HepG2 (cell line): ENCODE measurements at regions not wholly inside any gene's neighbourhood (a gene's known extent, or its start where the extent isn't known, plus 50 kb on each side); places are given as distances from the start of the nearest gene placed in this dataset.

Experiments
- ATAC-seq: fragments of 200-7000 bp; cut with Tn5 transposase; 3 replicates; pipeline ENCODE4 v1.9.1; 2020; ENCODE audit warnings: mild to moderate bottlenecking, moderate library complexity
- BruUV-seq: library from RNA; stranded (reverse); fragments of 400-500 nt; replicated peaks from 2 replicates; lab custom pipeline; 2021; lab: Mats Ljungman, UMichigan
- CTCF ChIA-PET: fragments of 300-600 bp; formaldehyde crosslinking; extraction: SDS; loops from one replicate; lab custom pipeline; 2021; ENCODE audit warnings: low total read pairs, inconsistent platforms, low intra/inter-chr PET ratio; lab: Yijun Ruan, JAX
- POLR2A ChIA-PET: fragments of 350-600 bp; sonication (Branson Sonifier 250); formaldehyde crosslinking; loops from one replicate; lab custom pipeline; 2020; ENCODE audit warnings: antibody characterized with exemption, inconsistent platforms; lab: Yijun Ruan, JAX
- DNase-seq: peaks from one replicate; pipeline ENCODE4 v3.0.0-alpha.2; 2015; ENCODE audit warnings: low spot score
- FAIRE-seq: peaks from 3 replicates; lab custom pipeline; 2011; peaks lifted over from hg19 to GRCh38; lab: Jason Lieb, UNC
- H2AFZ ChIP-seq: one replicate; pipeline ENCODE4 v1.6.1; 2011; ENCODE audit warnings: low read length, inconsistent platforms
- H3K27ac ChIP-seq: fragments of 300-600 bp; 3 replicates; pipeline ENCODE4 v1.8.0; 2011; ENCODE audit warnings: mixed run types, mild to moderate bottlenecking, mixed read lengths, low read length, inconsistent platforms; ENCODE audit not compliant: insufficient read depth; ENCODE audit errors: extremely low read length
- H3K27me3 ChIP-seq, 2 experiments: fragments of 200-600 bp in 1 of 2; 2 replicates in 1 of 2; 3 replicates in 1 of 2; pipeline versions ENCODE4 v1.6.0 to v1.8.0; 2011; ENCODE audit warnings: low read length in 2 of 2, mild to moderate bottlenecking in 2 of 2, moderate library complexity in 2 of 2, inconsistent platforms in 1 of 2; ENCODE audit not compliant: insufficient read depth in 2 of 2, control insufficient read depth in 1 of 2
- H3K36me3 ChIP-seq, 2 experiments: fragments of 200-600 bp in 1 of 2; replicated peaks in 1 of 2; 2 replicates in 1 of 2; 3 replicates in 1 of 2; pipeline versions ENCODE4 v1.5.1 to v1.8.0; 2011; ENCODE audit warnings: low read length in 2 of 2, inconsistent platforms in 1 of 2; ENCODE audit not compliant: insufficient read depth in 2 of 2, control insufficient read depth in 1 of 2
- H3K4me1 ChIP-seq: 2 replicates; pipeline ENCODE4 v1.5.1; 2012; ENCODE audit warnings: low read length, inconsistent platforms; ENCODE audit not compliant: insufficient read depth
- H3K4me2 ChIP-seq: 2 replicates; pipeline ENCODE4 v1.6.0; 2011; ENCODE audit warnings: low read depth, low read length, inconsistent platforms
- H3K4me3 ChIP-seq, 3 experiments: fragments of 200-600 bp in 1 of 3; sonication (generic), shearing (Covaris generic) in 1 of 3; replicated peaks in 1 of 3; 2 replicates each; pipeline ENCODE4 v1.5.1; 2011 to 2016; ENCODE audit warnings: low read length in 3 of 3, inconsistent platforms in 2 of 3, low read depth in 2 of 3, mild to moderate bottlenecking in 2 of 3, control low read depth in 1 of 3, mixed read lengths in 1 of 3; ENCODE audit not compliant: insufficient read depth in 1 of 3
- H3K79me2 ChIP-seq: one replicate; pipeline ENCODE4 v1.6.1; 2011; ENCODE audit warnings: low read length, inconsistent platforms; ENCODE audit not compliant: insufficient read depth
- H3K9ac ChIP-seq: 2 replicates; pipeline ENCODE4 v1.6.0; 2011; ENCODE audit warnings: mild to moderate bottlenecking, low read depth, low read length, inconsistent platforms; ENCODE audit not compliant: insufficient read depth
- H3K9me3 ChIP-seq: 2 replicates; pipeline ENCODE4 v1.5.1; 2012; ENCODE audit warnings: mild to moderate bottlenecking, low read length
- H4K20me1 ChIP-seq: 2 replicates; pipeline ENCODE4 v1.6.0; 2011; ENCODE audit warnings: inconsistent platforms, mild to moderate bottlenecking, low read length, moderate library complexity; ENCODE audit not compliant: insufficient read depth
- ELF1 ChIP-seq: sonication (generic); formaldehyde crosslinking; IDR thresholded peaks from 2 replicates; pipeline ENCODE4 v1.4.0; 2020; ENCODE audit warnings: missing genetic modification reagents
- GRHL1 ChIP-seq: sonication (generic); formaldehyde crosslinking; conservative IDR thresholded peaks from 2 replicates; pipeline ENCODE4 v1.8.0; 2022; ENCODE audit warnings: missing genetic modification reagents
- GZF1 ChIP-seq: sonication (generic); formaldehyde crosslinking; IDR thresholded peaks from 2 replicates; pipeline ENCODE4 v1.5.1; 2020; ENCODE audit warnings: mild to moderate bottlenecking, missing genetic modification reagents
- HDAC2 ChIP-seq: sonication (generic); formaldehyde crosslinking; IDR thresholded peaks from 2 replicates; pipeline ENCODE4 v1.4.0; 2020; ENCODE audit warnings: missing genetic modification reagents
- MAFF ChIP-seq: IDR thresholded peaks from 2 replicates; pipeline ENCODE4 v1.6.1; 2011; ENCODE audit warnings: low read depth, low read length, improper control_type of control experiment
- MAFK ChIP-seq, 2 experiments: IDR thresholded peaks in 1 of 2; conservative IDR thresholded peaks in 1 of 2; 2 replicates each; pipeline ENCODE4 v1.6.1; 2011; ENCODE audit warnings: improper control_type of control experiment in 2 of 2, low read length in 2 of 2
- NFE2L1 ChIP-seq: sonication (generic); formaldehyde crosslinking; IDR thresholded peaks from 2 replicates; pipeline ENCODE4 v1.4.0; 2020; ENCODE audit warnings: missing genetic modification reagents, mild to moderate bottlenecking, borderline replicate concordance
- PAX8 ChIP-seq: sonication (generic); formaldehyde crosslinking; IDR thresholded peaks from 2 replicates; pipeline ENCODE4 v1.8.0; 2022; ENCODE audit warnings: mild to moderate bottlenecking, missing genetic modification reagents, borderline replicate concordance
- SYNCRIP ChIP-seq: fragments of 200-400 bp; formaldehyde crosslinking; IDR thresholded peaks from 2 replicates; pipeline ENCODE4 v1.6.1; 2018; ENCODE audit warnings: mild to moderate bottlenecking, low read depth, low read length; ENCODE audit not compliant: insufficient read depth
- TFDP2 ChIP-seq: sonication (generic); formaldehyde crosslinking; IDR thresholded peaks from 2 replicates; pipeline ENCODE4 v1.4.0; 2020; ENCODE audit warnings: missing genetic modification reagents
- THAP8 ChIP-seq: sonication (generic); formaldehyde crosslinking; IDR thresholded peaks from 2 replicates; pipeline ENCODE4 v1.5.1; 2020; ENCODE audit warnings: missing genetic modification reagents, mild to moderate bottlenecking, borderline replicate concordance
- ZBTB1 ChIP-seq: sonication (generic); formaldehyde crosslinking; IDR thresholded peaks from 2 replicates; pipeline ENCODE4 v1.4.0; 2020; ENCODE audit warnings: missing genetic modification reagents, borderline replicate concordance
- ZNF484 ChIP-seq: sonication (generic); formaldehyde crosslinking; IDR thresholded peaks from 2 replicates; pipeline ENCODE4 v1.5.1; 2020; ENCODE audit warnings: mild to moderate bottlenecking, low read depth, missing genetic modification reagents, borderline replicate concordance
- ZNF567 ChIP-seq: sonication (generic); formaldehyde crosslinking; IDR thresholded peaks from 2 replicates; pipeline ENCODE4 v1.8.1; 2023; ENCODE audit warnings: mild to moderate bottlenecking, missing genetic modification reagents, borderline replicate concordance
- ZNF572 ChIP-seq: sonication (generic); formaldehyde crosslinking; IDR thresholded peaks from 2 replicates; pipeline ENCODE4 v1.5.1; 2020; ENCODE audit warnings: mild to moderate bottlenecking, missing genetic modification reagents
- ZNF883 ChIP-seq: sonication (generic); formaldehyde crosslinking; IDR thresholded peaks from 2 replicates; pipeline ENCODE4 v1.5.1; 2020; ENCODE audit warnings: mild to moderate bottlenecking, missing genetic modification reagents; ENCODE audit errors: not compliant biosample characterization
- WGBS: methylation state at CpG from one replicate; pipeline ENCODE4 v1.1.6; 2017; ENCODE audit warnings: low lambda C conversion rate; 5-methylcytosine and 5-hydroxymethylcytosine counted together
- in situ Hi-C: cut with HindIII; loops from 2 replicates; pipeline ENCODE4 v1.10.0; 2017; ENCODE audit warnings: low pct_unique_long_range_greater_than_20kb; ENCODE audit not compliant: extremely low pct_ligation_motif_present
- intact Hi-C: fragments of 100-400 bp; cut with micrococcal nuclease; formaldehyde crosslinking; loops from one replicate; pipeline ENCODE4 v1.10.0; 2022; ENCODE audit not compliant: unreplicated experiment

GRCh38 chr4:32094987-32095386 lies 1374.8 kb downstream of the PCDH7 start:
- TF ChIP-seq ZNF572 (CRISPR knock-in tag) (no peak), GZF1 (CRISPR knock-in tag) (no peak), NFE2L1 (CRISPR knock-in tag) (no peak), MAFF (0 out of 2 replicates have a peak, but pooled peaks have one; percentile 17), ZNF567 (no peak), MAFK (conservative IDR thresholded peaks at IDR 0.05 in 1 of 2, IDR thresholded peaks at IDR 0.05 in 1 of 2; ENCODE audit: low read length in 2 of 2) (peak in 1 of 2 experiments; percentile 59; a peak in 3 of 4 replicates), ZNF484 (CRISPR knock-in tag) (no peak), ZBTB1 (CRISPR knock-in tag) (no peak), PAX8 (CRISPR knock-in tag) (no peak), HDAC2 (CRISPR knock-in tag) (no peak), ELF1 (CRISPR knock-in tag) (no peak), THAP8 (no peak), TFDP2 (CRISPR knock-in tag) (no peak), SYNCRIP (no peak), GRHL1 (CRISPR knock-in tag) (no peak), ZNF883 (CRISPR knock-in tag) (no peak)
- in situ Hi-C loops (no loop called here), intact Hi-C loops (no loop called here)
- CTCF ChIA-PET, result no interaction called here
- Histone ChIP-seq H3K27me3 (no peaks in the 10 kb centered on the region), H3K27ac (no peak overlapping the region), H2AFZ (no peak overlapping the region), H3K4me2 (no peak overlapping the region), H3K4me3 (no peak overlapping the region), H3K36me3 (no peaks in the 10 kb centered on the region), H3K9me3 (peaks cover 10% of the 10 kb centered on the region), H3K9ac (no peak overlapping the region), H4K20me1 (no peaks in the 10 kb centered on the region), H3K4me1 (no peaks in the 10 kb centered on the region), H3K79me2 (no peaks in the 10 kb centered on the region)
- POLR2A ChIA-PET, result no interaction called here
- ATAC-seq (no peak), FAIRE-seq (no peak), DNase-seq (no peak)
- 26% methylated on average over 2 of the region's 2 CpGs for WGBS
- no TSS peak for BruUV-seq
